ENCODE measurements at regions not wholly inside any gene's neighbourhood (a gene's known extent, or its start where the extent isn't known, plus 50 kb on each side); places are given as distances from the start of the nearest gene placed in this dataset.

DNA sequence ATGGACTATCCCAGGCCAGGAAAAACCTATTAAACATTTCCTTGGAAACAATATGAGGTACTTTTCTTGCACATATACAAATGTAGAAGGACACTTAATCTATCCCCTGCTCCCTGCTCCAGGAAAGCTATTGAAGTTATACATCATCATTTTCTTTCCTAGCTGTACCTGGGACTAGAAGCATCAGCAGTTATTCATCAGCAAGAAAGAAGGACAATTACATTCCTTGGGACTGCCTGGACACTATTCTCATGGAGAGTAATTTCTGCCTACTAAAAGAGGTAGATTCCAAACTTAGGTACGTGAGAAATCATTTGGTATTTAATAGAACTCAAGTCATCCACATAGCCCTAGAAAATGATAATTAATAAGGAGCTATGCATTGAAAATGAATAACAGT lies 51.0 kb upstream of the PICALM start:
- TF ChIP-seq, protein P1, sequence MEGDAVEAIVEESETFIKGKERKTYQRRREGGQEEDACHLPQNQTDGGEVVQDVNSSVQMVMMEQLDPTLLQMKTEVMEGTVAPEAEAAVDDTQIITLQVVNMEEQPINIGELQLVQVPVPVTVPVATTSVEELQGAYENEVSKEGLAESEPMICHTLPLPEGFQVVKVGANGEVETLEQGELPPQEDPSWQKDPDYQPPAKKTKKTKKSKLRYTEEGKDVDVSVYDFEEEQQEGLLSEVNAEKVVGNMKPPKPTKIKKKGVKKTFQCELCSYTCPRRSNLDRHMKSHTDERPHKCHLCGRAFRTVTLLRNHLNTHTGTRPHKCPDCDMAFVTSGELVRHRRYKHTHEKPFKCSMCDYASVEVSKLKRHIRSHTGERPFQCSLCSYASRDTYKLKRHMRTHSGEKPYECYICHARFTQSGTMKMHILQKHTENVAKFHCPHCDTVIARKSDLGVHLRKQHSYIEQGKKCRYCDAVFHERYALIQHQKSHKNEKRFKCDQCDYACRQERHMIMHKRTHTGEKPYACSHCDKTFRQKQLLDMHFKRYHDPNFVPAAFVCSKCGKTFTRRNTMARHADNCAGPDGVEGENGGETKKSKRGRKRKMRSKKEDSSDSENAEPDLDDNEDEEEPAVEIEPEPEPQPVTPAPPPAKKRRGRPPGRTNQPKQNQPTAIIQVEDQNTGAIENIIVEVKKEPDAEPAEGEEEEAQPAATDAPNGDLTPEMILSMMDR (IDR thresholded peaks at IDR 0.05): no peak
- H3K4me3 ChIP-seq (ENCODE audit: low read depth, poor library complexity, severe bottlenecking): no peak overlapping the region
- WGBS, 2 donors: 96 to 97% methylated on average over 1 of the region's 1 CpG
- intact Hi-C loops (cut with DNase I; ENCODE audit: low total_unique reads): no loop called here
- DNase-seq (ENCODE audit: low spot score in 2 of 2): no peak

DNA sequence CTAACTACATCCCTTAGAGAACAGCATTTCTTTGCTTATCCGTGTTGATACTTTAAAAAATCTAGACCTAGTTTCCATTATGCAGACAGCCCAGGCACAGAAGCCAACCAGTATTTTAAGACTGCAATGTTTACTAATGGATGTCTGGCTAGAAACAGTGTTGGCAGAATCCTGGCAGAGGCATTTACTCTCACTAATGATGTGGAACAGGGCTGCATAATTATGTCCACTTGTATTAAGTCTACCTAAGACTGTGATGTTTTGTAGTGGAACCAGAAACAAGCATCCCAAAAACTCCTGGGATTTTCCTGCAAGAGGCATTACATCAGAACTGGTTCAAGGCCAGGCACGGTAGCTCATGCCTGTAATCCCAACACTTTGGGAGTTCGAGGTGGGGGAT lies 50.2 kb upstream of the PICALM start:
- WGBS, 2 donors: 59 to 76% methylated on average over 3 of the region's 3 CpGs
- intact Hi-C loops (cut with DNase I; ENCODE audit: low total_unique reads): no loop called here
- no peak overlapping the region for H3K4me3 ChIP-seq (ENCODE audit: low read depth, poor library complexity, severe bottlenecking)
- TF ChIP-seq, protein P1 (IDR thresholded peaks at IDR 0.05): no peak
- no peak for TF ChIP-seq POLR2A (IDR thresholded peaks at IDR 0.05)
- DNase-seq (ENCODE audit: low spot score in 2 of 2): no peak

Data from lower leg skin (tissue), 4 donors.